SK-N-SH treated with all-trans-retinoic acid at 6 μM for 48 hours (cell line): ENCODE measurements at regions not wholly inside any gene's neighbourhood (a gene's known extent, or its start where the extent isn't known, plus 50 kb on each side); places are given as distances from the start of the nearest gene placed in this dataset.

Experiments used
- ATAC-seq: fragments of 200-7000 bp; cut with Tn5 transposase; 3 replicates; pipeline ENCODE4 v1.9.1; 2020; ENCODE audit warnings: mild to moderate bottlenecking, moderate library complexity
- ARNTL ChIP-seq: fragments of 450-650 bp; formaldehyde crosslinking; IDR thresholded peaks from 2 replicates; pipeline ENCODE4 v1.5.0; 2020; ENCODE audit warnings: low read depth, mild to moderate bottlenecking, moderate library complexity, borderline replicate concordance
- BACH2 ChIP-seq: fragments of 250-450 bp; sonication (Bioruptor Pico); IDR thresholded peaks from 2 replicates; pipeline ENCODE4 v1.9.0; 2021; ENCODE audit warnings: mild to moderate bottlenecking, borderline replicate concordance
- ESRRG ChIP-seq: fragments of 250-450 bp; sonication (Bioruptor Pico); IDR thresholded peaks from 2 replicates; pipeline ENCODE4 v1.6.1; 2021; ENCODE audit warnings: mild to moderate bottlenecking
- GLIS3 ChIP-seq: fragments of 250-450 bp; sonication (Bioruptor Pico); IDR thresholded peaks from 2 replicates; pipeline ENCODE4 v1.5.0; 2020; ENCODE audit warnings: mild to moderate bottlenecking, moderate library complexity
- ISL1 ChIP-seq: fragments of 250-450 bp; sonication (Bioruptor Pico); IDR thresholded peaks from 2 replicates; pipeline ENCODE4 v2.1.2; 2022; ENCODE audit warnings: mild to moderate bottlenecking, moderate library complexity
- OSR1 ChIP-seq: fragments of 250-450 bp; sonication (Bioruptor Pico); IDR thresholded peaks from 2 replicates; pipeline ENCODE4 v1.8.0; 2022; ENCODE audit warnings: moderate library complexity, mild to moderate bottlenecking, inconsistent platforms
- PPARA ChIP-seq: fragments of 250-450 bp; sonication (Bioruptor Pico); IDR thresholded peaks from 2 replicates; pipeline ENCODE4 v1.5.0; 2020; ENCODE audit warnings: mild to moderate bottlenecking, borderline replicate concordance
- RARB ChIP-seq: fragments of 250-450 bp; sonication (Bioruptor Pico); IDR thresholded peaks from 2 replicates; pipeline ENCODE4 v1.8.0; 2021; ENCODE audit warnings: mild to moderate bottlenecking, moderate library complexity
- SNAI2 ChIP-seq: fragments of 250-450 bp; sonication (Bioruptor Pico); IDR thresholded peaks from 2 replicates; pipeline ENCODE4 v1.5.0; 2020; ENCODE audit warnings: mild to moderate bottlenecking, moderate library complexity
- TCF4 ChIP-seq: fragments of 250-450 bp; sonication (Bioruptor Pico); IDR thresholded peaks from 2 replicates; pipeline ENCODE4 v1.8.0; 2021; ENCODE audit warnings: mild to moderate bottlenecking, moderate library complexity, borderline replicate concordance
- TSHZ2 ChIP-seq: fragments of 250-450 bp; sonication (Bioruptor Pico); IDR thresholded peaks from 2 replicates; pipeline ENCODE4 v1.5.0; 2020; ENCODE audit warnings: mild to moderate bottlenecking, moderate library complexity
- ZC3H10 ChIP-seq: fragments of 250-450 bp; sonication (Bioruptor Pico); IDR thresholded peaks from 2 replicates; pipeline ENCODE4 v1.5.1; 2021; ENCODE audit warnings: mild to moderate bottlenecking, moderate library complexity
- ZFP3 ChIP-seq: fragments of 250-450 bp; sonication (Bioruptor Pico); IDR thresholded peaks from 2 replicates; pipeline ENCODE4 v1.5.0; 2020; ENCODE audit warnings: mild to moderate bottlenecking, moderate library complexity
- ZFP30 ChIP-seq: fragments of 450-650 bp; formaldehyde crosslinking; IDR thresholded peaks from 2 replicates; pipeline ENCODE4 v1.5.0; 2022; ENCODE audit warnings: mild to moderate bottlenecking, moderate library complexity
- ZNF565 ChIP-seq: fragments of 450-650 bp; formaldehyde crosslinking; conservative IDR thresholded peaks from 2 replicates; pipeline ENCODE4 v1.5.0; 2020; ENCODE audit warnings: low read depth, mild to moderate bottlenecking, moderate library complexity
- ZNF8 ChIP-seq: fragments of 450-650 bp; formaldehyde crosslinking; IDR thresholded peaks from 2 replicates; pipeline ENCODE4 v1.5.0; 2020; ENCODE audit warnings: mild to moderate bottlenecking, moderate library complexity
- TF ChIP-seq, protein P1 (sequence below): fragments of 250-450 bp; sonication (Bioruptor Pico); IDR thresholded peaks from 2 replicates; pipeline ENCODE4 v1.8.0; 2021; ENCODE audit warnings: low read depth, mild to moderate bottlenecking, moderate library complexity, borderline replicate concordance
- TF ChIP-seq, protein P2 (sequence below): fragments of 250-450 bp; sonication (Bioruptor Pico); IDR thresholded peaks from 2 replicates; pipeline ENCODE4 v1.5.1; 2020; ENCODE audit warnings: low read depth, mild to moderate bottlenecking, moderate library complexity
- TF ChIP-seq, protein P3 (sequence below): fragments of 250-450 bp; sonication (Bioruptor Pico); IDR thresholded peaks from 2 replicates; pipeline ENCODE4 v1.8.0; 2020; ENCODE audit warnings: mild to moderate bottlenecking, moderate library complexity, borderline replicate concordance
- TF ChIP-seq, protein P4 (sequence below): fragments of 250-450 bp; sonication (Bioruptor Pico); IDR thresholded peaks from 2 replicates; pipeline ENCODE4 v1.5.1; 2021; ENCODE audit warnings: mild to moderate bottlenecking, moderate library complexity

GRCh38 chr4:81648576-81649275 lies 177.0 kb upstream of the RASGEF1B start (continued):
- TF ChIP-seq TCF4 (no peak), ZNF565 (CRISPR knock-in tag) (no peak), RARB (no peak)

- no peak for ATAC-seq
- TF ChIP-seq SNAI2 (CRISPR knock-in tag) (no peak), BACH2 (CRISPR knock-in tag) (no peak), ESRRG (CRISPR knock-in tag) (no peak), GLIS3 (CRISPR knock-in tag) (no peak)
- TF ChIP-seq, all 23 proteins: peak for 0
Observed at GRCh38 chr4:81647388-81647787, 175.7 kb upstream of the RASGEF1B start.

DNA sequence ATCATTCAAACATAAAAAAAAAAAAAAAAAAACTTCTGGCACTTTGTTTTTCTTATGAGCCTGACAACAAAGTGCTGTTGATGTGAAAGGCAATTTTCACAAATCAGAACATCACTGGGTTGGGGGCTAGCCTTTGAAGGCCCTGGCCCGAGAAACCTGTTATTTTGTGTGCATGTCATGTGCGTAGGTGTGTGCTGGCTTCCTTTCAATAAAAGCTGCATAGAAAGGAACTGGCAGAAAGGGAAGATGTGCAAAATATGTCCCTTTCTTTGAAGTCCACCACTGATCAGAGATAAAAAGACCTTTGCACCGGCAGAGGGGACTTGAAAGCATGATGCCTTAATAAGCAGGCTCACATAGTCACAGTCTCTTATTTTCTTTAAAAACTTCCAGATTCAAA lies 170.8 kb upstream of the RASGEF1B start:
- ATAC-seq: no peak
- TF ChIP-seq PPARA (CRISPR knock-in tag) (no peak), ZFP3 (CRISPR knock-in tag) (no peak), ISL1 (CRISPR knock-in tag) (no peak), SNAI2 (CRISPR knock-in tag) (no peak), ZFP30 (CRISPR knock-in tag) (no peak), OSR1 (CRISPR knock-in tag) (no peak), TSHZ2 (CRISPR knock-in tag) (no peak), ARNTL (CRISPR knock-in tag) (no peak), ZNF565 (CRISPR knock-in tag) (no peak), ZNF8 (no peak), ESRRG (CRISPR knock-in tag) (no peak), ZC3H10 (CRISPR knock-in tag) (no peak), GLIS3 (CRISPR knock-in tag) (no peak), TCF4 (no peak), BACH2 (CRISPR knock-in tag) (no peak), RARB (no peak)
- TF ChIP-seq, protein P1, sequence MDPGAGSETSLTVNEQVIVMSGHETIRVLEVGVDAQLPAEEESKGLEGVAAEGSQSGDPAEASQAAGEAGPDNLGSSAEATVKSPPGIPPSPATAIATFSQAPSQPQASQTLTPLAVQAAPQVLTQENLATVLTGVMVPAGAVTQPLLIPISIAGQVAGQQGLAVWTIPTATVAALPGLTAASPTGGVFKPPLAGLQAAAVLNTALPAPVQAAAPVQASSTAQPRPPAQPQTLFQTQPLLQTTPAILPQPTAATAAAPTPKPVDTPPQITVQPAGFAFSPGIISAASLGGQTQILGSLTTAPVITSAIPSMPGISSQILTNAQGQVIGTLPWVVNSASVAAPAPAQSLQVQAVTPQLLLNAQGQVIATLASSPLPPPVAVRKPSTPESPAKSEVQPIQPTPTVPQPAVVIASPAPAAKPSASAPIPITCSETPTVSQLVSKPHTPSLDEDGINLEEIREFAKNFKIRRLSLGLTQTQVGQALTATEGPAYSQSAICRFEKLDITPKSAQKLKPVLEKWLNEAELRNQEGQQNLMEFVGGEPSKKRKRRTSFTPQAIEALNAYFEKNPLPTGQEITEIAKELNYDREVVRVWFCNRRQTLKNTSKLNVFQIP: no peak
- TF ChIP-seq, protein P2, sequence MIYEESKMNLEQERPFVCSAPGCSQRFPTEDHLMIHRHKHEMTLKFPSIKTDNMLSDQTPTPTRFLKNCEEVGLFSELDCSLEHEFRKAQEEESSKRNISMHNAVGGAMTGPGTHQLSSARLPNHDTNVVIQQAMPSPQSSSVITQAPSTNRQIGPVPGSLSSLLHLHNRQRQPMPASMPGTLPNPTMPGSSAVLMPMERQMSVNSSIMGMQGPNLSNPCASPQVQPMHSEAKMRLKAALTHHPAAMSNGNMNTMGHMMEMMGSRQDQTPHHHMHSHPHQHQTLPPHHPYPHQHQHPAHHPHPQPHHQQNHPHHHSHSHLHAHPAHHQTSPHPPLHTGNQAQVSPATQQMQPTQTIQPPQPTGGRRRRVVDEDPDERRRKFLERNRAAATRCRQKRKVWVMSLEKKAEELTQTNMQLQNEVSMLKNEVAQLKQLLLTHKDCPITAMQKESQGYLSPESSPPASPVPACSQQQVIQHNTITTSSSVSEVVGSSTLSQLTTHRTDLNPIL: no peak
- TF ChIP-seq, protein P3, sequence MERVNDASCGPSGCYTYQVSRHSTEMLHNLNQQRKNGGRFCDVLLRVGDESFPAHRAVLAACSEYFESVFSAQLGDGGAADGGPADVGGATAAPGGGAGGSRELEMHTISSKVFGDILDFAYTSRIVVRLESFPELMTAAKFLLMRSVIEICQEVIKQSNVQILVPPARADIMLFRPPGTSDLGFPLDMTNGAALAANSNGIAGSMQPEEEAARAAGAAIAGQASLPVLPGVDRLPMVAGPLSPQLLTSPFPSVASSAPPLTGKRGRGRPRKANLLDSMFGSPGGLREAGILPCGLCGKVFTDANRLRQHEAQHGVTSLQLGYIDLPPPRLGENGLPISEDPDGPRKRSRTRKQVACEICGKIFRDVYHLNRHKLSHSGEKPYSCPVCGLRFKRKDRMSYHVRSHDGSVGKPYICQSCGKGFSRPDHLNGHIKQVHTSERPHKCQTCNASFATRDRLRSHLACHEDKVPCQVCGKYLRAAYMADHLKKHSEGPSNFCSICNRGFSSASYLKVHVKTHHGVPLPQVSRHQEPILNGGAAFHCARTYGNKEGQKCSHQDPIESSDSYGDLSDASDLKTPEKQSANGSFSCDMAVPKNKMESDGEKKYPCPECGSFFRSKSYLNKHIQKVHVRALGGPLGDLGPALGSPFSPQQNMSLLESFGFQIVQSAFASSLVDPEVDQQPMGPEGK: no peak
- TF ChIP-seq, protein P4, sequence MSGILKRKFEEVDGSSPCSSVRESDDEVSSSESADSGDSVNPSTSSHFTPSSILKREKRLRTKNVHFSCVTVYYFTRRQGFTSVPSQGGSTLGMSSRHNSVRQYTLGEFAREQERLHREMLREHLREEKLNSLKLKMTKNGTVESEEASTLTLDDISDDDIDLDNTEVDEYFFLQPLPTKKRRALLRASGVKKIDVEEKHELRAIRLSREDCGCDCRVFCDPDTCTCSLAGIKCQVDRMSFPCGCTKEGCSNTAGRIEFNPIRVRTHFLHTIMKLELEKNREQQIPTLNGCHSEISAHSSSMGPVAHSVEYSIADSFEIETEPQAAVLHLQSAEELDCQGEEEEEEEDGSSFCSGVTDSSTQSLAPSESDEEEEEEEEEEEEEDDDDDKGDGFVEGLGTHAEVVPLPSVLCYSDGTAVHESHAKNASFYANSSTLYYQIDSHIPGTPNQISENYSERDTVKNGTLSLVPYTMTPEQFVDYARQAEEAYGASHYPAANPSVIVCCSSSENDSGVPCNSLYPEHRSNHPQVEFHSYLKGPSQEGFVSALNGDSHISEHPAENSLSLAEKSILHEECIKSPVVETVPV (CRISPR knock-in tag): no peak

GRCh38 chr4:81639248-81639647 lies 167.5 kb upstream of the RASGEF1B start:
- no peak for ATAC-seq
- TF ChIP-seq PPARA (CRISPR knock-in tag): no peak
- no peak for TF ChIP-seq ISL1 (CRISPR knock-in tag)
- TF ChIP-seq OSR1 (CRISPR knock-in tag): no peak
- no peak for TF ChIP-seq GLIS3 (CRISPR knock-in tag)
- TF ChIP-seq ZFP30 (CRISPR knock-in tag): no peak
- TF ChIP-seq, protein P1: no peak
- TF ChIP-seq ZFP3 (CRISPR knock-in tag): no peak
- TF ChIP-seq, all 23 proteins: peak for 0
